OCI-LY1 (cell line): ENCODE measurements at regions not wholly inside any gene's neighbourhood (a gene's known extent, or its start where the extent isn't known, plus 50 kb on each side); places are given as distances from the start of the nearest gene placed in this dataset.

Experiments used
- H2AFZ ChIP-seq: fragments of 200-600 bp; sonication (generic), shearing (Covaris generic); 2 replicates; pipeline ENCODE4 v1.6.0; 2014; ENCODE audit warnings: antibody characterized with exemption, mild to moderate bottlenecking, low read length
- H3F3A ChIP-seq: fragments of 200-600 bp; sonication (generic), shearing (Covaris generic); 2 replicates; pipeline ENCODE4 v1.6.0; 2014; ENCODE audit warnings: mild to moderate bottlenecking, antibody characterized with exemption, low read length, moderate library complexity; ENCODE audit not compliant: insufficient read depth
- H3K27ac ChIP-seq: fragments of 200-600 bp; sonication (generic); 2 replicates; pipeline ENCODE4 v1.5.1; 2014; ENCODE audit warnings: low read length, mixed run types, mild to moderate bottlenecking, low read depth; ENCODE audit not compliant: poor library complexity, severe bottlenecking
- H3K27me3 ChIP-seq: fragments of 200-600 bp; sonication (generic); 2 replicates; pipeline ENCODE4 v1.6.0; 2014; ENCODE audit warnings: antibody characterized with exemption, mild to moderate bottlenecking, low read length, moderate library complexity; ENCODE audit not compliant: insufficient read depth
- H3K36me3 ChIP-seq: fragments of 200-600 bp; sonication (generic); 2 replicates; pipeline ENCODE4 v1.6.1; 2014; ENCODE audit warnings: mild to moderate bottlenecking, antibody characterized with exemption, low read length, moderate library complexity, mixed read lengths; ENCODE audit not compliant: insufficient read depth
- H3K4me1 ChIP-seq: fragments of 200-600 bp; sonication (generic); 2 replicates; pipeline ENCODE4 v1.5.1; 2014; ENCODE audit warnings: mild to moderate bottlenecking, low read length, moderate library complexity; ENCODE audit not compliant: insufficient read depth, severe bottlenecking
- H3K4me2 ChIP-seq: fragments of 200-600 bp; sonication (generic), shearing (Covaris generic); 2 replicates; pipeline ENCODE4 v1.6.1; 2014; ENCODE audit warnings: low read length
- H3K4me3 ChIP-seq: fragments of 200-600 bp; sonication (generic); 2 replicates; pipeline ENCODE4 v1.5.1; 2014; ENCODE audit warnings: low read length, low read depth, mild to moderate bottlenecking, mixed read lengths; ENCODE audit not compliant: poor library complexity, severe bottlenecking
- H3K79me2 ChIP-seq: fragments of 200-600 bp; shearing (Covaris generic); 2 replicates; pipeline ENCODE4 v1.6.1; 2016; ENCODE audit warnings: mixed run types, low read length, mixed read lengths; ENCODE audit not compliant: insufficient read depth
- H3K9ac ChIP-seq: fragments of 200-600 bp; sonication (generic), shearing (Covaris generic); 2 replicates; pipeline ENCODE4 v1.6.1; 2014; ENCODE audit warnings: mild to moderate bottlenecking, low read length, mixed read lengths
- H3K9me2 ChIP-seq: fragments of 200-600 bp; sonication (generic), shearing (Covaris generic); 2 replicates; pipeline ENCODE4 v1.6.1; 2014; ENCODE audit warnings: low read depth, mild to moderate bottlenecking, low read length, mixed read lengths
- H3K9me3 ChIP-seq: fragments of 200-600 bp; shearing (Covaris generic); 2 replicates; pipeline ENCODE4 v1.6.1; 2014; ENCODE audit warnings: low read length, mixed read lengths
- H4K20me1 ChIP-seq: fragments of 200-600 bp; sonication (generic), shearing (Covaris generic); 2 replicates; pipeline ENCODE4 v1.6.0; 2016; ENCODE audit warnings: mild to moderate bottlenecking, low read length; ENCODE audit not compliant: insufficient read depth
- CTCF ChIP-seq: fragments of 200-600 bp; sonication (generic), shearing (Covaris generic); IDR thresholded peaks from 2 replicates; pipeline ENCODE4 v1.5.1; 2017; ENCODE audit warnings: mild to moderate bottlenecking, antibody characterized with exemption, low read length, moderate library complexity, mixed read lengths
- EZH2 ChIP-seq: fragments of 200-600 bp; sonication (generic), shearing (Covaris generic); IDR thresholded peaks from 2 replicates; pipeline ENCODE4 v1.8.0; 2017; ENCODE audit warnings: borderline replicate concordance, mixed run types, mild to moderate bottlenecking, antibody characterized with exemption, low read length, moderate library complexity, mixed read lengths

- H3K9me3 ChIP-seq = no peaks in the 10 kb centered on the region
- no peaks in the 10 kb centered on the region for H3K4me1 ChIP-seq
- no peaks in the 10 kb centered on the region for H3K36me3 ChIP-seq
- H3K4me2 ChIP-seq = no peak overlapping the region
- TF ChIP-seq EZH2 (no peak), CTCF (no peak)
- H3K27me3 ChIP-seq = peaks cover 5% of the 10 kb centered on the region; the same call in 1 of the 2 replicates
- H3K27ac ChIP-seq = no peak overlapping the region
- H3K4me3 ChIP-seq = no peak overlapping the region
- no peaks in the 10 kb centered on the region for H3K9me2 ChIP-seq
- H2AFZ ChIP-seq = no peak overlapping the region
- no peaks in the 10 kb centered on the region for H3K79me2 ChIP-seq
- H3F3A ChIP-seq = no peaks in the 10 kb centered on the region
- H3K9ac ChIP-seq = no peak overlapping the region
- H4K20me1 ChIP-seq = no peaks in the 10 kb centered on the region
Measured at GRCh38 chr16:86429663-86430062, 80.7 kb upstream of the FOXF1 start.

- TF ChIP-seq CTCF = no peak
- no peak for TF ChIP-seq EZH2
- Histone ChIP-seq H3K27me3 (peaks cover 5% of the 10 kb centered on the region; the same call in 1 of the 2 replicates), H3K27ac (no peak overlapping the region), H3K4me2 (no peak overlapping the region), H3K9me2 (no peaks in the 10 kb centered on the region), H3K9ac (no peak overlapping the region), H2AFZ (no peak overlapping the region), H4K20me1 (no peaks in the 10 kb centered on the region), H3K36me3 (no peaks in the 10 kb centered on the region), H3K79me2 (no peaks in the 10 kb centered on the region), H3K4me3 (no peak overlapping the region), H3F3A (no peaks in the 10 kb centered on the region), H3K4me1 (no peaks in the 10 kb centered on the region), H3K9me3 (no peaks in the 10 kb centered on the region)
Measured at GRCh38 chr16:86430814-86431213, 79.5 kb upstream of the FOXF1 start.

DNA sequence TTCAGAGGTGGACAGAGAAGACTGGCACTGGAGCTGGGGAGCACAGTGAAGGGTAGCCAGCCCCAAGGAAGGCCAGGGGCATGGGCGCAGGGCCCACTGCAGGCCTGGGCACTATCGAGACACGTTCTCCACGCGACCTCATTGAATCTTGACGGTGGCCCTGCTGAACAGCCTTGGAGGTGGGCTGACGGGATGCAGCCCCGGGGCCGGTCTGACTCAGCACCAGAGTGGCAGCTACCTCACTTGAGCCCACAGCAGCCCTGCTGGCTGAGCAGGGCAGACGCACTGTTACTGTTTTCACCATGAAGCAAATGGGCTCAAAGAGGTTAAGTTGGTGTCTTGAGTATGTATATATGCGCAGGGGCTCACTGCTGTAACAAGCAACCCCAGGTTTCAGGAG, 78.8 kb upstream of the FOXF1 start:
- Histone ChIP-seq H3K9me3 (no peaks in the 10 kb centered on the region), H2AFZ (no peak overlapping the region), H3K4me3 (no peak overlapping the region), H3K27me3 (peaks cover 5% of the 10 kb centered on the region; the same call in 1 of the 2 replicates), H3K4me2 (no peak overlapping the region), H3K4me1 (no peaks in the 10 kb centered on the region), H3K27ac (no peak overlapping the region), H3K36me3 (no peaks in the 10 kb centered on the region), H3K9me2 (no peaks in the 10 kb centered on the region), H3K9ac (no peak overlapping the region), H4K20me1 (no peaks in the 10 kb centered on the region), H3F3A (no peaks in the 10 kb centered on the region), H3K79me2 (no peaks in the 10 kb centered on the region)
- no peak for TF ChIP-seq EZH2
- TF ChIP-seq CTCF = no peak
